H1 (cell line): ENCODE measurements at regions not wholly inside any gene's neighbourhood (a gene's known extent, or its start where the extent isn't known, plus 50 kb on each side); places are given as distances from the start of the nearest gene placed in this dataset.

Experiments used
- ATF2 ChIP-seq: IDR thresholded peaks from 2 replicates; pipeline ENCODE4 v1.6.1; 2012; ENCODE audit warnings: low read length, inconsistent platforms
- ATF3 ChIP-seq: IDR thresholded peaks from 2 replicates; pipeline ENCODE4 v1.6.1; 2011; ENCODE audit warnings: low read depth, mild to moderate bottlenecking, low read length; ENCODE audit not compliant: insufficient read depth
- CEBPB ChIP-seq: IDR thresholded peaks from 2 replicates; pipeline ENCODE4 v1.6.1; 2012; ENCODE audit warnings: low read depth, low read length
- EZH2 ChIP-seq: fragments of 200-600 bp; sonication (generic); IDR thresholded peaks from 2 replicates; pipeline ENCODE4 v1.7.1; 2012; ENCODE audit warnings: low read depth, mild to moderate bottlenecking, moderate library complexity, low read length, inconsistent platforms; ENCODE audit not compliant: severe bottlenecking
- MAX ChIP-seq: IDR thresholded peaks from 2 replicates; pipeline ENCODE4 v1.6.1; 2012; ENCODE audit warnings: inconsistent platforms
- POLR2A ChIP-seq, 2 experiments: IDR thresholded peaks; 1 replicate in 1 of 2; 2 replicates in 1 of 2; pipeline ENCODE4 v1.6.1; 2011; ENCODE audit warnings: low read depth in 2 of 2, low read length in 2 of 2, mild to moderate bottlenecking in 2 of 2; ENCODE audit errors: control extremely low read depth in 1 of 2
- RAD21 ChIP-seq, 2 experiments: IDR thresholded peaks in 1 of 2; conservative IDR thresholded peaks in 1 of 2; 2 replicates each; pipeline ENCODE4 v1.6.1; 2011; ENCODE audit warnings: low read depth in 2 of 2, low read length in 2 of 2, improper control_type of control experiment in 1 of 2, inconsistent platforms in 1 of 2, mild to moderate bottlenecking in 1 of 2, moderate library complexity in 1 of 2
- TAF1 ChIP-seq: IDR thresholded peaks from 2 replicates; pipeline ENCODE4 v1.6.1; 2011; ENCODE audit warnings: mild to moderate bottlenecking, low read depth, low read length
- YY1 ChIP-seq: IDR thresholded peaks from 2 replicates; pipeline ENCODE4 v1.6.1; 2011; ENCODE audit warnings: low read depth, mild to moderate bottlenecking, low read length
- TF ChIP-seq, protein P1 (sequence below): fragments of 300-600 bp; sonication (generic); IDR thresholded peaks from 2 replicates; pipeline ENCODE4 v1.7.1; 2012; ENCODE audit warnings: low read length, moderate library complexity, mild to moderate bottlenecking, inconsistent platforms; ENCODE audit not compliant: insufficient replicate concordance
- TF ChIP-seq, protein P2 (sequence below), 3 experiments: IDR thresholded peaks; 1 replicate in 2 of 3; 2 replicates in 1 of 3; pipeline versions ENCODE4 v1.5.1 to v1.6.1; 2011; ENCODE audit warnings: low read length in 3 of 3, mild to moderate bottlenecking in 3 of 3, inconsistent platforms in 2 of 3, low read depth in 1 of 3, moderate library complexity in 1 of 3; ENCODE audit not compliant: insufficient read depth in 1 of 3; ENCODE audit errors: control extremely low read depth in 1 of 3

- TF ChIP-seq, protein P1, sequence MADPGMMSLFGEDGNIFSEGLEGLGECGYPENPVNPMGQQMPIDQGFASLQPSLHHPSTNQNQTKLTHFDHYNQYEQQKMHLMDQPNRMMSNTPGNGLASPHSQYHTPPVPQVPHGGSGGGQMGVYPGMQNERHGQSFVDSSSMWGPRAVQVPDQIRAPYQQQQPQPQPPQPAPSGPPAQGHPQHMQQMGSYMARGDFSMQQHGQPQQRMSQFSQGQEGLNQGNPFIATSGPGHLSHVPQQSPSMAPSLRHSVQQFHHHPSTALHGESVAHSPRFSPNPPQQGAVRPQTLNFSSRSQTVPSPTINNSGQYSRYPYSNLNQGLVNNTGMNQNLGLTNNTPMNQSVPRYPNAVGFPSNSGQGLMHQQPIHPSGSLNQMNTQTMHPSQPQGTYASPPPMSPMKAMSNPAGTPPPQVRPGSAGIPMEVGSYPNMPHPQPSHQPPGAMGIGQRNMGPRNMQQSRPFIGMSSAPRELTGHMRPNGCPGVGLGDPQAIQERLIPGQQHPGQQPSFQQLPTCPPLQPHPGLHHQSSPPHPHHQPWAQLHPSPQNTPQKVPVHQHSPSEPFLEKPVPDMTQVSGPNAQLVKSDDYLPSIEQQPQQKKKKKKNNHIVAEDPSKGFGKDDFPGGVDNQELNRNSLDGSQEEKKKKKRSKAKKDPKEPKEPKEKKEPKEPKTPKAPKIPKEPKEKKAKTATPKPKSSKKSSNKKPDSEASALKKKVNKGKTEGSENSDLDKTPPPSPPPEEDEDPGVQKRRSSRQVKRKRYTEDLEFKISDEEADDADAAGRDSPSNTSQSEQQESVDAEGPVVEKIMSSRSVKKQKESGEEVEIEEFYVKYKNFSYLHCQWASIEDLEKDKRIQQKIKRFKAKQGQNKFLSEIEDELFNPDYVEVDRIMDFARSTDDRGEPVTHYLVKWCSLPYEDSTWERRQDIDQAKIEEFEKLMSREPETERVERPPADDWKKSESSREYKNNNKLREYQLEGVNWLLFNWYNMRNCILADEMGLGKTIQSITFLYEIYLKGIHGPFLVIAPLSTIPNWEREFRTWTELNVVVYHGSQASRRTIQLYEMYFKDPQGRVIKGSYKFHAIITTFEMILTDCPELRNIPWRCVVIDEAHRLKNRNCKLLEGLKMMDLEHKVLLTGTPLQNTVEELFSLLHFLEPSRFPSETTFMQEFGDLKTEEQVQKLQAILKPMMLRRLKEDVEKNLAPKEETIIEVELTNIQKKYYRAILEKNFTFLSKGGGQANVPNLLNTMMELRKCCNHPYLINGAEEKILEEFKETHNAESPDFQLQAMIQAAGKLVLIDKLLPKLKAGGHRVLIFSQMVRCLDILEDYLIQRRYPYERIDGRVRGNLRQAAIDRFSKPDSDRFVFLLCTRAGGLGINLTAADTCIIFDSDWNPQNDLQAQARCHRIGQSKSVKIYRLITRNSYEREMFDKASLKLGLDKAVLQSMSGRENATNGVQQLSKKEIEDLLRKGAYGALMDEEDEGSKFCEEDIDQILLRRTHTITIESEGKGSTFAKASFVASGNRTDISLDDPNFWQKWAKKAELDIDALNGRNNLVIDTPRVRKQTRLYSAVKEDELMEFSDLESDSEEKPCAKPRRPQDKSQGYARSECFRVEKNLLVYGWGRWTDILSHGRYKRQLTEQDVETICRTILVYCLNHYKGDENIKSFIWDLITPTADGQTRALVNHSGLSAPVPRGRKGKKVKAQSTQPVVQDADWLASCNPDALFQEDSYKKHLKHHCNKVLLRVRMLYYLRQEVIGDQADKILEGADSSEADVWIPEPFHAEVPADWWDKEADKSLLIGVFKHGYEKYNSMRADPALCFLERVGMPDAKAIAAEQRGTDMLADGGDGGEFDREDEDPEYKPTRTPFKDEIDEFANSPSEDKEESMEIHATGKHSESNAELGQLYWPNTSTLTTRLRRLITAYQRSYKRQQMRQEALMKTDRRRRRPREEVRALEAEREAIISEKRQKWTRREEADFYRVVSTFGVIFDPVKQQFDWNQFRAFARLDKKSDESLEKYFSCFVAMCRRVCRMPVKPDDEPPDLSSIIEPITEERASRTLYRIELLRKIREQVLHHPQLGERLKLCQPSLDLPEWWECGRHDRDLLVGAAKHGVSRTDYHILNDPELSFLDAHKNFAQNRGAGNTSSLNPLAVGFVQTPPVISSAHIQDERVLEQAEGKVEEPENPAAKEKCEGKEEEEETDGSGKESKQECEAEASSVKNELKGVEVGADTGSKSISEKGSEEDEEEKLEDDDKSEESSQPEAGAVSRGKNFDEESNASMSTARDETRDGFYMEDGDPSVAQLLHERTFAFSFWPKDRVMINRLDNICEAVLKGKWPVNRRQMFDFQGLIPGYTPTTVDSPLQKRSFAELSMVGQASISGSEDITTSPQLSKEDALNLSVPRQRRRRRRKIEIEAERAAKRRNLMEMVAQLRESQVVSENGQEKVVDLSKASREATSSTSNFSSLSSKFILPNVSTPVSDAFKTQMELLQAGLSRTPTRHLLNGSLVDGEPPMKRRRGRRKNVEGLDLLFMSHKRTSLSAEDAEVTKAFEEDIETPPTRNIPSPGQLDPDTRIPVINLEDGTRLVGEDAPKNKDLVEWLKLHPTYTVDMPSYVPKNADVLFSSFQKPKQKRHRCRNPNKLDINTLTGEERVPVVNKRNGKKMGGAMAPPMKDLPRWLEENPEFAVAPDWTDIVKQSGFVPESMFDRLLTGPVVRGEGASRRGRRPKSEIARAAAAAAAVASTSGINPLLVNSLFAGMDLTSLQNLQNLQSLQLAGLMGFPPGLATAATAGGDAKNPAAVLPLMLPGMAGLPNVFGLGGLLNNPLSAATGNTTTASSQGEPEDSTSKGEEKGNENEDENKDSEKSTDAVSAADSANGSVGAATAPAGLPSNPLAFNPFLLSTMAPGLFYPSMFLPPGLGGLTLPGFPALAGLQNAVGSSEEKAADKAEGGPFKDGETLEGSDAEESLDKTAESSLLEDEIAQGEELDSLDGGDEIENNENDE, result no peak
- TF ChIP-seq RAD21 (IDR thresholded peaks at IDR 0.05 in 1 of 2, conservative IDR thresholded peaks at IDR 0.05 in 1 of 2; ENCODE audit: low read depth in 2 of 2, low read length in 2 of 2), result no peak
- no peak for TF ChIP-seq YY1
- TF ChIP-seq, protein P2, sequence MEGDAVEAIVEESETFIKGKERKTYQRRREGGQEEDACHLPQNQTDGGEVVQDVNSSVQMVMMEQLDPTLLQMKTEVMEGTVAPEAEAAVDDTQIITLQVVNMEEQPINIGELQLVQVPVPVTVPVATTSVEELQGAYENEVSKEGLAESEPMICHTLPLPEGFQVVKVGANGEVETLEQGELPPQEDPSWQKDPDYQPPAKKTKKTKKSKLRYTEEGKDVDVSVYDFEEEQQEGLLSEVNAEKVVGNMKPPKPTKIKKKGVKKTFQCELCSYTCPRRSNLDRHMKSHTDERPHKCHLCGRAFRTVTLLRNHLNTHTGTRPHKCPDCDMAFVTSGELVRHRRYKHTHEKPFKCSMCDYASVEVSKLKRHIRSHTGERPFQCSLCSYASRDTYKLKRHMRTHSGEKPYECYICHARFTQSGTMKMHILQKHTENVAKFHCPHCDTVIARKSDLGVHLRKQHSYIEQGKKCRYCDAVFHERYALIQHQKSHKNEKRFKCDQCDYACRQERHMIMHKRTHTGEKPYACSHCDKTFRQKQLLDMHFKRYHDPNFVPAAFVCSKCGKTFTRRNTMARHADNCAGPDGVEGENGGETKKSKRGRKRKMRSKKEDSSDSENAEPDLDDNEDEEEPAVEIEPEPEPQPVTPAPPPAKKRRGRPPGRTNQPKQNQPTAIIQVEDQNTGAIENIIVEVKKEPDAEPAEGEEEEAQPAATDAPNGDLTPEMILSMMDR (IDR thresholded peaks at IDR 0.05; ENCODE audit: control extremely low read depth in 1 of 3, insufficient read depth in 1 of 3, low read depth in 1 of 3, low read length in 3 of 3), result no peak
- no peak for TF ChIP-seq ATF3
- TF ChIP-seq CEBPB, result no peak
- no peak for TF ChIP-seq MAX
- no peak for TF ChIP-seq EZH2
- no peak for TF ChIP-seq TAF1
- TF ChIP-seq POLR2A (IDR thresholded peaks at IDR 0.05; ENCODE audit: control extremely low read depth in 1 of 2, low read depth in 2 of 2, low read length in 2 of 2), result no peak
- TF ChIP-seq ATF2, result no peak
Measured at GRCh38 chr2:134776836-134777235, 58.0 kb upstream of the TMEM163 start.
